Activated T-helper 2 cell treated with anti-CD3 and anti-CD28 coated beads, Interferon-gamma antibody, Interleukin-2, Interleukin-4, amounts not matched to agents 10 μg/mL and 5 μg/mL and 100 μg/mL, durations not matched to agents 14 hours and 24 hours and 36 hours (primary cell): ENCODE measurements at regions not wholly inside any gene's neighbourhood (a gene's known extent, or its start where the extent isn't known, plus 50 kb on each side); places are given as distances from the start of the nearest gene placed in this dataset.

Source experiments
- DNase-seq: peaks from one replicate; pipeline ENCODE4 v3.0.0; 2021; ENCODE audit warnings: low spot score
- H3K27ac Mint-ChIP-seq: one replicate; pipeline ENCODE4 v1.8.0; 2021; ENCODE audit warnings: mixed read lengths
- H3K27me3 Mint-ChIP-seq: one replicate; pipeline ENCODE4 v1.8.0; 2021; ENCODE audit warnings: low read depth, mixed read lengths
- H3K36me3 Mint-ChIP-seq: one replicate; pipeline ENCODE4 v1.8.0; 2021; ENCODE audit warnings: low read depth, mixed read lengths
- H3K4me1 Mint-ChIP-seq: one replicate; pipeline ENCODE4 v1.8.0; 2021; ENCODE audit warnings: low read depth, mixed read lengths
- H3K4me3 Mint-ChIP-seq: one replicate; pipeline ENCODE4 v1.8.0; 2021; ENCODE audit warnings: low read depth, mild to moderate bottlenecking, moderate library complexity, mixed read lengths
- H3K9me3 Mint-ChIP-seq: one replicate; pipeline ENCODE4 v1.8.0; 2021; ENCODE audit warnings: mixed read lengths
- intact Hi-C: fragments of 100-400 bp; cut with micrococcal nuclease; formaldehyde crosslinking; loops from one replicate; pipeline ENCODE4 v1.15.1; 2023

DNA sequence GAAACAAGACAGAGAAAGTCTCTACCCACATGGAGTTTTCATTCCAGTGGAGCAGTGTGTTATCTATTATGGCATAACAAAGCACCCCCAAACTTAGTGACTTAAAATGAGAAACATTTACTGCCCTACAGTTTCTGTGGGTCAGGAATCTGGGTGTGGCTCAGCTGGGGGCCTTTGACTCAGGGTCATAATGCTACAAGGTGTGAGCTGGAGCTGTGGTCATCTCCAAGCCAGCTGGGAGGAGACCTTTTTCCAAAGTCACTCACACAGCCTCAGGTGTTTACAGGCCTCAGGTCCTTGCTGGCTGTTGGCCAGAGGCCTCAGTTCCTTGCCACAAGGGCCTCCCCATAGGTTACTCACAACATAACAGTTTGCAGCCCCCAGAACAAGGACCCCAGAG lies 169.2 kb downstream of the ETAA1 start:
- Mint-ChIP-seq H3K27me3 (no peaks in the 10 kb centered on the region), H3K36me3 (no peaks in the 10 kb centered on the region), H3K27ac (no peak overlapping the region), H3K9me3 (no peaks in the 10 kb centered on the region), H3K4me1 (no peaks in the 10 kb centered on the region), H3K4me3 (no peak overlapping the region)
- no peak for DNase-seq
- intact Hi-C loops, result no loop called here

DNA sequence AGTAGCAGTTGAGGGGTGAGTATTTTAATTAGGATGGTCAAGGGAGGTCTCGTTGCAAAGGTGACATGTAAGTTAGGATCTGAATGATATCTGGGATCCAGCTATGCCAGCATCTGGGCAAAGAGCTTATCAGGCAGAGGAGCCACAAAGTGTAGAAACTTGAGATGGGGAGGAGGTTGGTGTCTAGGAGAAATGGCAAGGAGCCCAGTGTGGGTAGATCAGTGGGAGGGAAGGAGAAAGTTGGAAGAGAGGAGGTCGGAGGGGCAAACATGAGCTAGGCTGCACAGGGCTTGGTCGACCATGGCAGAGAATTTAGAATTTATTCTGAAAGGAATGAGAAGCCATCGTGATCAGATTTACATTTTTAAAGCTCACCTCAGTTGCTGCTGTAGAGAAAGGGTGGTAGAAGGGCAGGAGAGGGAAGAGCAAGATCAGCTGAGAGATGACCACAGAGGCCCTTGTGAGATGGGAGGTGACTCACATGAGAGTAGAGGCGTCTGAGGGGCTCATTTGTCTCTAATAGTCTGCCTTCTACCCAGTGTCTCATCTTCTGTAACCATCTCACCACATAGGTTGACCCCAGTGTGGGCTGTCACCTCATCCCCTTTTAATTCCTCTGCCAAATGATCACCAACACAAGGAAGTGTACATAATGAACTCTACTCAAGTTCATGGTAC lies 170.0 kb downstream of the ETAA1 start:
- no peak overlapping the region for H3K27ac Mint-ChIP-seq

DNA sequence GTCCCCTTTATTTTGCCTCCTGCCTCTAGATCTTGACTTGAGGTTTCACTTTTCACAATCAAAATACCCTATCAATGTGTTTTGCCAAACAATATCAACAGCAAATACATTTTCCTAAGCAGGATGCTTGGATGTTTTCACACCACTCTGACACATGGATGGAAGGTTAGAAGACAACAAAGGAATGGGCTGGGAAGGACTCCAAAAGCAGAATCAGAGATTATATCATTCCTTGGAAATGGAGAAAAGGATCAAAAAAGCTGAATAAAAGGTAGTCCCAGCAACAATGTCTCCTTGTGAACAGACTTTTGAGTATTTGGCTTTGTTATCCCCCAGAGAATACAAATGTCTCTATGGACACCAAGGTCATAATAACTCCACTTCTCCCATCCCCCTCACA lies 170.8 kb downstream of the ETAA1 start:
- intact Hi-C loops, result no loop called here
- Mint-ChIP-seq H3K27ac (no peak overlapping the region), H3K4me3 (no peak overlapping the region), H3K4me1 (no peaks in the 10 kb centered on the region), H3K27me3 (no peaks in the 10 kb centered on the region), H3K36me3 (no peaks in the 10 kb centered on the region), H3K9me3 (no peaks in the 10 kb centered on the region)
- no peak for DNase-seq

More for the DNA sequence above, 170.0 kb downstream of the ETAA1 start:
- Mint-ChIP-seq H3K36me3 (no peaks in the 10 kb centered on the region), H3K27me3 (no peaks in the 10 kb centered on the region), H3K4me1 (no peaks in the 10 kb centered on the region), H3K9me3 (no peaks in the 10 kb centered on the region), H3K4me3 (no peak overlapping the region)
- DNase-seq, result no peak
- intact Hi-C loops, result no loop called here

DNA sequence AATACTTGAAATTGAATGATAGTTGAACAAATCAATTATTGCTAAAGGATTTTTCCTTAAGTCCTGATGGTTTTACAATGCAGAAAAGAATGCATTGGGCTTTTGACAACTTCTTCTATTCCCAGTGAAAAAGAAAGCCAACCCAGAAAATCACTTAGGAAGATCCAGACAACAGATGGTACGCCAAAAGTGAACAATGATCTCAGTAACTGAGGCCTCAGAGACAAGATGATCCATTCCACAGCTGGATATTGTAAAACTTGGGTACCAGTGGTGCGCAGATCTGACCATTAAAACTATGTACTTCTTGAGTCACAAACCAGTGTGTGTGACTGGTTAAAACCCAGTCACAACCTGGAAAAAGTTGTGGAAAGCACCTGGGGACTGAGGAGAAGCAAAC lies 173.5 kb downstream of the ETAA1 start:
- intact Hi-C loops, result no loop called here
- Mint-ChIP-seq H3K4me1 (no peaks in the 10 kb centered on the region), H3K4me3 (no peak overlapping the region), H3K9me3 (peaks cover under 1% of the 10 kb centered on the region), H3K27me3 (no peaks in the 10 kb centered on the region), H3K36me3 (no peaks in the 10 kb centered on the region), H3K27ac (no peak overlapping the region)
- no peak for DNase-seq

DNA sequence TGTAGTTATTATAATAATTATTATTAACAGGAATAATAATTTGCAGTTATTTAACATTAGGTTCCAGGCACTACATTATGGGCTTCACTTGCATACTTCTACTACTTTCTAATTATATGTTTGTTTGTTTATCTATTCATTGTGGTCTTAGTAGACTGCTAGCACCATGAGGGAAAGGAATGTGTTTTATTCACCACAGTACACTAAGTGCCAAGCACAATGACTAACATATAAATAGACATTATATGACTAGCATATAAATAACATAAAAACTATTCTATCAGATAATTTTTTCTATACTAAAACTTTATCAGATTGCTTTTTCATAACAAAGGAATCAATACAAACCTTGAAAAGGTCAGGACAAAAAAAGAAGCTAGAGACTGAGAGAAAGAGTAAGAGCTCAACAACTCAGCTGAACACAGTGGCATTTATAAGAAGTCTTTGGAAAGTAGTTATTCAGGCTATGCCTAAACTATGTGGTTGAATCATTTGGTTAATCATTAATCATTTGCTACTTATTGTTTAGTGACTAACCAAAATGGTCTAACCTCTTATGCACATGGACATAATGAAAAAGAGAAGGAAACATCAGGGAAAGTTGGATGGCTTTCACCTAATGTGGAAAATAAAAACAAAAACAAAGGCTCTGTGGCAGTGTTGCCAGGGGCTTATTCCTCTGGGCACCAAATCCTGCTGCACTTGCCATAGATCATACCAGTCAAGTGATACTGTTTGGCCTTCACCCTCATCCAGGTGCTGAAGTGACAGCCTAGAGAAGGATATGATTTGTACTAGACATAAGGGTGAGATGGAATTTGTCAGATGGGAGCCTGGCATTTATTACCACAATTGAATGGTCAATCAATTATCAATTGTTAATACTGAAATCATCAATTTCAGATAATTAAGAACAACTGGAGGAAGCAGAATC lies 174.9 kb downstream of the ETAA1 start:
- DNase-seq, result no peak
- Mint-ChIP-seq H3K4me3 (no peak overlapping the region), H3K27me3 (no peaks in the 10 kb centered on the region), H3K36me3 (no peaks in the 10 kb centered on the region), H3K27ac (no peak overlapping the region), H3K9me3 (peaks cover 2% of the 10 kb centered on the region), H3K4me1 (no peaks in the 10 kb centered on the region)
- intact Hi-C loops, result no loop called here

DNA sequence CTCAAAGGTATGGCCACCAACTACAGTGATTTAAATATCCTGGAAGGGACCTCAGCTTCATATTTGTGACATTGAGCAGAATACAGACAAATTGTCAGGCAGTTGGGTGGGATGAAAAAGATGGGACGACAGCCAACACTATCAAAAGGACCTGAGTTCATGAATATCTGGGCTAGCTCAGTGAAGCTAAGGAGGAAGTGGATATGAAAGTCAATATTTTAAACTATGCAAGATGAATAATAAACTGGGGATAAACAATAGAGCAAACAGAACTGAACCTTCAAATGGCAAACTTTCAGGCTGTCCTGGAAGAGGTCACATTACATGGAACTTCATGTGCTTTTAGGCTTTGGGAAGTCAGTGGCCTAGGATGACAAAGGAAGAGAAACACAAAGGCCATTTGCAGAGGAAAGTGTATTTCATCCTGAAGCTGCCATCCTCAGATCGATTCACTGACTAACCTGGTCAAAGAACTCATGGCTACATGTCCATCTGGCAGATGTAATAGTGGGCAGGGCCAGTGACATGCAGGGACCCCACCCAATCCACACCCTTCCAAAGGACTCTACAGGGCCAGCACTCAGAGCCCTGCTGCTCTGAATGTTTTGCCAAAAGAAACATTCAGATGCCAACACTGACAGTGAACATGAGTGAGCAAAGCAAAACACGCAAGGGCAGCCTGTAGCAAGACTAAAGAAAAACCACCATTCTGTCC lies 175.7 kb downstream of the ETAA1 start:
- Mint-ChIP-seq H3K27ac (no peak overlapping the region), H3K9me3 (peaks cover 2% of the 10 kb centered on the region), H3K4me1 (no peaks in the 10 kb centered on the region), H3K36me3 (no peaks in the 10 kb centered on the region), H3K27me3 (no peaks in the 10 kb centered on the region), H3K4me3 (no peak overlapping the region)
- intact Hi-C loops, result no loop called here
- DNase-seq, result no peak

DNA sequence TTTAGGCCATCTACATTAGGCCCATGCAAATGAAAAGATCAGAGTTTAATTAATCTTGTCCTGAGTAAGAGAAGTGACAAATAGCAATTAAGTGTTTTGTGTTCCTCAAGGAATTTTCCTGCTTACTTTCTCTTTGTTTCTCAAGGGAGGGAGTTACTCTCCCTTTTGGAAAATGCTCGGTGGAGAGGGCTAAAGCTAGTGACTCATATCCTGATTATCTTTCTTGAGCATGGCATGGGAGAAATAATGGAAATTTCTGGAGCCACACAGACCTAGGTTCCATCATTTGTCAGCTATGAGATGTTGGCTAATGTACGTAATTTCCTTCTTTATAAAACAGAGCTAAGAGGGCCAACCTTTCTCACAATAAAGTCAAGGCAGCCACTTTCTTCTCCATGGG lies 177.1 kb downstream of the ETAA1 start:
- no peak for DNase-seq
- H3K4me3 Mint-ChIP-seq, result no peak overlapping the region
- H3K27ac Mint-ChIP-seq, result no peak overlapping the region
- no peaks in the 10 kb centered on the region for H3K27me3 Mint-ChIP-seq
- peaks cover 2% of the 10 kb centered on the region for H3K9me3 Mint-ChIP-seq
- intact Hi-C loops, result no loop called here
- no peaks in the 10 kb centered on the region for H3K36me3 Mint-ChIP-seq
- no peaks in the 10 kb centered on the region for H3K4me1 Mint-ChIP-seq

DNA sequence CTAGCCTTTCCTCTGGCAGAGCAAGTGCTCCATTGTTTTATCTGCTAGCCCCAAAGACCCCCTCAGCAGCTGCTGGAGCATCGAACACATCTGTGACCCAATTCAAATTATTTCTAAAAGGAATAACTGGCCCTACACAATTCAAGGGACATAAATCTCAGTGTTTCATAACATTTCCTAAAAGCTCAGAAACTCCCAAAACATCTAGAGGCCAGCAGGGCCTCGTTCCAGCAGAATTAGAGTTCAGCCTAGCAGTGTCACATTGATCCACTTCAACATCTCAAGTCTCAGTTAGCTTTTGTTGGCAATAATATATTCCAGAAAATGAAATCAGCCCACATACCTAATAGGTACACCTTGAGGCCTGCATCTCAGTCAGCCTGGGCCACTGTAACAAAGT lies 179.1 kb downstream of the ETAA1 start:
- intact Hi-C loops, result no loop called here
- no peak for DNase-seq
- H3K36me3 Mint-ChIP-seq, result no peaks in the 10 kb centered on the region
- H3K27me3 Mint-ChIP-seq, result no peaks in the 10 kb centered on the region
- H3K27ac Mint-ChIP-seq, result no peak overlapping the region
- H3K4me1 Mint-ChIP-seq, result no peaks in the 10 kb centered on the region
- peaks cover 2% of the 10 kb centered on the region for H3K9me3 Mint-ChIP-seq
- no peak overlapping the region for H3K4me3 Mint-ChIP-seq

DNA sequence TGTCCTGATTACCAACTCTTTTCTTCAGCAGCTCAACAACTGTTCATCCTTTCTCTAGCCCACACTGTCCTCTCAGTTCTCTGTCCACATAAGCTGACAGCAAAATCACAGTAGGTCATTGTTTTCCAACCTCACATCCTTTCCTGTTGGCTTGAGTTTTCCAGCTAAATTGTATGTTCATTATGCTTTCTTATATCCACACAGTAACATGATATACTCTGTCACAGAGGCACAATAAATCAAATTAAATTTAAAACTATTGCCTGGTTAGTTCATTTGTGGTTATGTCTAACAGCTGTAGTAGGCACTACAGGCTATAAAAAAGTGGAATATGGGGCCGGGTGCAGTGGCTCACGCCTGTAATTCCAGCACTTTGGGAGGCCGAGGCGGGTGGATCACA lies 179.9 kb downstream of the ETAA1 start:
- Mint-ChIP-seq H3K4me3 (no peak overlapping the region), H3K27ac (no peak overlapping the region), H3K27me3 (no peaks in the 10 kb centered on the region), H3K36me3 (no peaks in the 10 kb centered on the region), H3K4me1 (no peaks in the 10 kb centered on the region), H3K9me3 (peaks cover 2% of the 10 kb centered on the region)
- intact Hi-C loops, result no loop called here
- DNase-seq, result no peak

DNA sequence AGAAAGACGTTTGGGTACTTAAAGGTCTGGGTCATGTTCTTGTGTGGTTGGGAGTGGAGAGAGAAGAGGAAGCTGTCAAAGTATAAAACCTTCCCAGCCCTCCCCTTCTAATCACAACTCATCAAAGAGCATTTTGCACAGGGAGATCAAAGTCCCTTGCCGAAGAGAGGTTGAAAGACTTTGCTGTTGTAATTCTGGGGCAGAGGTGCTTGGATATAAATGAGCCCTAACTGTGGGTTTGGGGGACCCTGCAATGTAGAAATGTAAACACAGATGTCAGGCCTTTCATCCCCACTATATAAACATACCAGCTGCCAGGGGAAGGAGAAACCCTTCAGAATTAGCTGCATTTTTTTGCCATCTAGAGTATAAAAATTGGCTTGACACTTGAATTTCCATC lies 182.1 kb downstream of the ETAA1 start:
- Mint-ChIP-seq H3K4me1 (no peaks in the 10 kb centered on the region), H3K9me3 (peaks cover 8% of the 10 kb centered on the region), H3K4me3 (no peak overlapping the region), H3K36me3 (no peaks in the 10 kb centered on the region), H3K27me3 (no peaks in the 10 kb centered on the region), H3K27ac (no peak overlapping the region)
- intact Hi-C loops, result no loop called here
- DNase-seq, result no peak

DNA sequence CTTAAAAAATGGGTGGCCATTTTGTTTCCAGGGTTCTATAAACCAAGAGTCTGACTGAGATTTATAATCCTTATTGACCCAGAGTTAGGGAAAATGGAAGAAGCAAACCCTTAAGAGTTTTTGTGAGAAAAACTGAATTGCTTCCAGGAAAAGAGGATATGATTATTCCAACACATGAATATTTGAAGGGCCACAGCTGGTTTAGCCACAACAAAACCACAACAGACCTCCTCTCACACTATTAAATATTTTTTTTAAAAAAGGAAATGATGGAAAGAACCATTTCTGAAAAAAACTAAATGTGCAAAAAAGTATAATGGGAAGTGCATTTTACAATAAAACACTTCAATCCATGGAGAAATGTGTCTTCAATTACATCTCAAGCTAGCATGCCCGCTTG lies 182.7 kb downstream of the ETAA1 start:
- no peaks in the 10 kb centered on the region for H3K36me3 Mint-ChIP-seq
- H3K4me1 Mint-ChIP-seq, result no peaks in the 10 kb centered on the region
- H3K9me3 Mint-ChIP-seq, result peaks cover 14% of the 10 kb centered on the region
- intact Hi-C loops, result no loop called here
- no peaks in the 10 kb centered on the region for H3K27me3 Mint-ChIP-seq
- no peak for DNase-seq
- no peak overlapping the region for H3K27ac Mint-ChIP-seq
- no peak overlapping the region for H3K4me3 Mint-ChIP-seq

DNA sequence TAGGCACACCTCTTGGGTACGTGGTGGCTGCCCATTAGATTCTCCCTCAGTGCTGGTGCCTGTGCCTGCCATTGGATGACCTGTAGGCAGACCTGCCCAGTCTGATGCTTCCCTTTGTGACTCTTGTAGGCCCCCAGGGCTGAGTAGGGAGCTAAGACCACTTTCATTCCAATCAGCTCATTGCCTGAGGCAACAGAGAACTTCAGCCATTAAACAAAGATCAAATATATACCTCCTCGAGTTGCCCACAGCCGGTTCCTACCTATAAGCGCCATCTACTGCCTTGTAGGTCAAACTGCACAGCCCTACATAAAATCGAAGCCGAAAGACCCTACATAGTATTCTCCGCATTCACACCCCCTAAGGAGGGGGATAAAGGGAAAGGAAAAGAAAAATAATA lies 184.6 kb downstream of the ETAA1 start:
- intact Hi-C loops, result no loop called here
- no peaks in the 10 kb centered on the region for H3K36me3 Mint-ChIP-seq
- no peaks in the 10 kb centered on the region for H3K27me3 Mint-ChIP-seq
- no peak for DNase-seq
- no peak overlapping the region for H3K27ac Mint-ChIP-seq
- H3K9me3 Mint-ChIP-seq, result peaks cover 28% of the 10 kb centered on the region
- H3K4me3 Mint-ChIP-seq, result no peak overlapping the region
- no peaks in the 10 kb centered on the region for H3K4me1 Mint-ChIP-seq

DNA sequence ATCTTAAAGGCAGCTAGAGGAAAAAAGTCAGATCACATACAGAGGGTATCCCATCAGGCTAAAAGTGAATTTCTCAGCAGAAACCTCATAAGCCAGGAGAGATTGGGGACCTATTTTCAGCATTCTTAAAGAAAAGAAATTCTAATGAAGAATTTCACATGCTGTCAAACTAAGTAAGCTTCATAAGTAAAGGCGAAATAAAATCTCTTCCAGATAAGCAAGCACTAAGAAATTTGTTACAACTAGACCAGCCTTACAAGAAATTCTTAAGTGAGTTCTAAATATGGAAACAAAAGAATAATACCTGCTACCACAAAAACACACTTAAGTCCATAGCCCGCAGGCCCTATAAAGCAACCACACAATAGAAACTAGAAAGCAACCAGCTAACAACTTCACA lies 186.1 kb downstream of the ETAA1 start:
- Mint-ChIP-seq H3K27me3 (no peaks in the 10 kb centered on the region), H3K27ac (no peak overlapping the region), H3K36me3 (no peaks in the 10 kb centered on the region), H3K4me1 (no peaks in the 10 kb centered on the region), H3K4me3 (no peak overlapping the region), H3K9me3 (peaks cover 28% of the 10 kb centered on the region)
- intact Hi-C loops, result no loop called here
- no peak for DNase-seq
